NCI-H748 treated with DMSO at 0.1 percent for 48 hours (cell line): ENCODE measurements at regions not wholly inside any gene's neighbourhood (a gene's known extent, or its start where the extent isn't known, plus 50 kb on each side); places are given as distances from the start of the nearest gene placed in this dataset.
"Not testable (repeated sequence)": the region's sequence is repeated elsewhere in the genome, so short reads cannot be mapped to it uniquely, and the experiment has no call there.

Experiments used
- DNase-seq: peaks from one replicate; lab custom pipeline; 2025; lab: John Stamatoyannopoulos, UW

GRCh38 chr4:170272959-170273358 lies 183.2 kb upstream of the AADAT start:
- no peak for DNase-seq

GRCh38 chr4:170271723-170272122 lies 182.0 kb upstream of the AADAT start:
- no peak for DNase-seq

- DNase-seq, result no peak
Measured at GRCh38 chr4:170270628-170271027, 180.9 kb upstream of the AADAT start.

DNA sequence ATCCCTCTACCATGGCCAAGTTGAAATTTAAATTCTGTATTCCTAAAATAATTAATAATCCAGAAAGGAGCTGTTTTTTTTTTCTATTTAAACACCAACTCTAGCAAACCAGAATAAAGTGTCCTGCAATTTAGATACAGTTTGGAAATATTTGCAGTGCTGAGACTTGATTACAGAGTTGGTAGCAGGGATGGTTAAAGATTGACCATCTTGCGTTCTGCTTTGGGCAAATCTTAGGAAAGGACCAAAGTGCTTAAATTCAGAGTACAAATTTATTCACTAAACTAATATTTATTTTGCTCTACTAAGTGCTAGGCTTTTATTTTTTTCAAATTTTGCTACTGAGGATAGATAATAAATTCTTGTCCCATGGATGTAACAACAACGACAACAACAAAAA lies 180.2 kb upstream of the AADAT start:
- DNase-seq, result no peak

DNA sequence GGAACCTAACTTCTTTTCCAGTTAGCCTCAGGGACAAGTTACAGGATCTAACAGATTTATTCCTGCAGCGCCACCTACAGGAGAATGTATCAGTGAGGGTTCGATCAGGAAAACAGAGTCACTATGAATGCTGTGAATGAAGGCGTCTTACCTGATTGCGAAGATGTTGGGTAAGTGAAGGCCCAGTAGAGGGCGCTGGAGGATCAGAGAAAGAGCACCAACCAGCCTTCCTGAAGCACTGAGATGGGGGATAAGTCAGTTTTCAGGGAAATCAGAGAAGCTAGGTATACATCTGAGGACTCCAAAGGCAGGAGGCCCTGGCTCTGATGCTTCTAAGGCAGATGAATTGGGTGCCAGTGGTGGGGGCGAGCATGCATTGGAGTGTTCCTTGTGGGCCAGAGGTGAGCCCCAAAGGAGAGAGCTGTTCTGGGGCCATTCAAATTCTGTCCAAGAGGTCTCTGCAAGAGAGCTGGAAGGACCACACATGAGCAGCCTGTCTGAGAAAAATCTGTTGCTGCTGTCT lies 169.9 kb upstream of the AADAT start:
- peak; percentile 92 for DNase-seq

DNA sequence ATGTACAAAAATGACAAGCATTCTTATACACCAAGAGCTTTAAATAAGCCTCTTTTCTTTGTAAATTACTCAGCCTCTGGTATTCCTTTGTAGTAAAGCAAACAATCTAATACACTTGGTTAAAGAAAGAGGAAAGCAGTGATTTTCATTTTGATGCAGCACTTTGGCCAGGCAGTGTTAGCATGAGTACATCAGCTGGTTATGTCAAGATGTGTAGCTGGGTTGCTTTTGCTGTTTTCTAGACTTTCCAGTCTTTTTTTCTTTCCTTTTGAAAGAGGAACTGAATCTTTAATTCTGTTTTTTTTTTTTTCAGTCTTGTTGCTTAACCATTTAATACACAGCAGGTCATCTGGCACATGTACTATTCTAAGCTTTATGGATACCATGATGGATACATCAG lies 167.1 kb upstream of the AADAT start:
- DNase-seq, result no peak

DNA sequence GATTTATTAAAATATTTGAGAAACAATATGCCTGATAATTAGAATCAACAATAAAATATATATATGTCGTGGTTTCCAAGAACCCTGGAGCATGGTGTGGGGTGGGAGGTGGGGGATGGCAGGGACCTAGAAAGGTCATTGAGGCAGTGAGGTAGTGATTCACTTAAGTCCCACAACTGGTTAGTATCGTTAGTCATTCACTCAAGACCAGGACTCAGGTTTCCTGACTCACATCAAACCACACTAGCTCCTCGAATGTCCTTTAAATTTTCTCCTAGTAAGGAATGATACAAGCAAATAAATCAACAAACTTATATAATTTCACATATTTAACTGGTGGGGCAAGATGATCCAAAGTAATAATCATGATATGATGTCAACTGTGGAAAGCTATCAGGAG lies 158.8 kb upstream of the AADAT start:
- DNase-seq, result no peak

DNA sequence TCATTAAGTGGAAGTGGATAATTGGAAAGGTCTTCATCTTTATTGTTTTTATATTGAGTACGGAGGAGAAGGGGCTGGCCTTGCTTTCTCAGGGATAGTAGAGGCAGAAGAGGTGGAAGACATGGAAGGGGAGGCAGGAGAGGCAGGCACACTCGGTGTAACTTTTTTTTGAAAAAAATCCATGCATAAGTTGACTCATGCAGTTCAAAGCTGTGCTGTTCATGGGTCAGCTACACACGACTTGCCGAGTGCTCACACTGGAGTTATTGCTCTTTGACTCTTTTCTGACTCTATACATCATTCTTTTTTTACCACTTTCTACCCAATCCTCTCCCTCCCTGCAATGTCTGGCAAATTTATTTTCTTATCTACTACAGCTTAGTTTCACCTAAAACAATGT lies 158.3 kb upstream of the AADAT start:
- DNase-seq, result no peak

- no peak for DNase-seq
Measured at GRCh38 chr4:170247596-170247995, 157.8 kb upstream of the AADAT start.

DNA sequence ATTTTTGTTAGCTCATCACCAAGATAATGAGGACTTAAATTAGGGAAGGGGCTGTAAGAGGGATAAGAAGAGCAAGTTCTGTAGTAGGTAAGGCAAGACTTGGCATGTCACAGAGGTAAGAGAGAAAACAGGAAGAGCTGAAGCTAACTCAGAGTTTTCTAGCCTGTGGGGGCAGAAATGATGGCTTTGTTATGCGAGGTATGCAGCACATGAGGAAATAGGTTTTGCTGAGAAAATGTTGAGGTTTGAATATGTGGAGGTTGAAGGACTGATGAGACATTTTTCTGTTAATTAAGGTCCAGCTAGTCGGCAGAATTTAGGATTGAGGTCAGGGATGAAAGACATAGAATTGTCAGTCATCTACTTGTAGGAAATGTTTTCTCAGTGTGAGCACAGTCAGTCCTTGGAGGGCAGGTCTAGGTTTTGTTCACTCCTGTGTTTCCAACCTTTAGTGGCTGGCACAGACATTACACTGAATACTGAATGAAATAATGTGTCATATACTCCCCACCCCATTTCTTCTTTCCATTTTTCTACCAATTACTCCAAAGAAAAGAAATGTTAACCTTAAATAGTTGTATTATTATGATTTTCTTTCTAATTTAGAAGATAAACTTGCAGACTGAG lies 154.0 kb upstream of the AADAT start:
- no peak for DNase-seq

- DNase-seq, result no peak
Measured at GRCh38 chr4:170242471-170242870, 152.7 kb upstream of the AADAT start.

DNA sequence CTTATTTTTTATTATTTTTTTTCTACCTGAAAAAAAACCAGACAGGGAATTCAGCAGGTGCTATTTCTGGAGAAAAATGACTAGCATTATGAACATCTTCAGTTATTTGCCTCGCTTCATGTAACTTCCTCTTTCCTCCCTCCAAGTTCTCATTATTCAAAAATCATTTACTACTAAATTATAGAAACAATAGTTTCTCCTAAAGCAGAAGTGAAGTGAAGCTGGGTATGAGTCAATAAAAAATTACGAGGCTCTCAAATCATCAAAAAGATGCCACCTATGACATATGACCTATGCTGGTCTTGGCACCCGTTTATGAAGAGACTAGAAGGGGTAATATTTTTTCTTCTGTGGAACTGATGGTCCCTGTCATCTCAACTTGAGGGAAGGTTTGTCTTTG lies 145.0 kb upstream of the AADAT start:
- no peak for DNase-seq

- no peak for DNase-seq
Measured at GRCh38 chr4:170231377-170231776, 141.6 kb upstream of the AADAT start.

DNA sequence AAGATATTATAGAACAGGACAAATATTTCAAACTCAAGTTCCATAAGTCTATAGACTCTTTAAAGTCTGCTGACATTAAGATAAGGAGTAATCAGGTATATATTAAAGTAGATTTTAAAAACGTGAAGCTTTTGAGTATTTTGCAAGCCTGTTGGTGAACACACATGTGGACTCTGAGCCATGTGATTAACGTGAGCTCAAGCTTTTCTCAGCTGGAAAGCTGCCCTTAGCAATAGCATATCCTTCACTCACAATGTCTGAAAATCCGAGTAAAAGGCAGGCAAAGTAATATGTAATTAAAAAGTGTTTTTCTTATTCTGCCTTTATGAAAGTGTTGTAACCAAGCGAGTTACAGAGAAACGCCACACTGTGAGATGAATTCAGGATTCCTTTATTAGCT lies 140.5 kb upstream of the AADAT start:
- DNase-seq, result no peak

DNA sequence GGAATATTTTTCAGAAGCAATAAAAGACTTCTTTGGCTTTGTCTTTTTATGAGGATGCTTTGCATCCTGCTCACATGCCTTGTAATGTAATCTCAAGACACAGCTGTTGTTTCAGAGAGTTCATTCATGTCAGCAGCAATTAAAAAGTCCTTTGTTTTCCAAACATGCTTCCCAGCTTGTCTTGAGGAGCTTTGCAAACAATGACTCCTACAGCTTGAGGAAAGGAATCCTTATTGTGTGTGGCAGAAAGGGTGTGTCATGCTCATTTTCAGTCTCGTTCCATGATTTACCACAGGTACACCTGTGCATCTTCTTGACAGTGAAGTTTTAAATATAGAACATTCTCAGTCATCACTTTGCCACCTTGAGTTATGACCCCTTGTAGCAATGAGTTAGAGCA lies 139.2 kb upstream of the AADAT start:
- no peak for DNase-seq

DNA sequence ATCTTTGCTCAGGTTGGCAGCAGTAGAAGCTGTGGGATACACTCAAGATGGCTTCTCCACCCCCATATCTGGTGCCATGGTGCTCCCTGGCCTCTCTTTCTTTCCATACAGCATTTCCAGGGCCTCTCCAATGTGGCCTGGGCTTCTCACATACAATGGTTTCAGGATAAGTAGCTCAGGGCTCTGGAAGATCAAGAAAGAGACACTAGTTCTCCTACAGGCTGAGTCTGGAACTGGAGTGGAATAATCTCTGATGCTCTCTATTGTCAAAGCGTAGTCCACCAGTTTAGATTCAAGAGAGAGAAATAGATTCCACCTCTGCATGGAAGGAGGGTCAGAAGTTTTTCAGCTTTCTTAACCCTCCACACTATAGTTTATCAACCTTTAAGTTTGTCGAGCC lies 138.2 kb upstream of the AADAT start:
- DNase-seq, result no peak

DNA sequence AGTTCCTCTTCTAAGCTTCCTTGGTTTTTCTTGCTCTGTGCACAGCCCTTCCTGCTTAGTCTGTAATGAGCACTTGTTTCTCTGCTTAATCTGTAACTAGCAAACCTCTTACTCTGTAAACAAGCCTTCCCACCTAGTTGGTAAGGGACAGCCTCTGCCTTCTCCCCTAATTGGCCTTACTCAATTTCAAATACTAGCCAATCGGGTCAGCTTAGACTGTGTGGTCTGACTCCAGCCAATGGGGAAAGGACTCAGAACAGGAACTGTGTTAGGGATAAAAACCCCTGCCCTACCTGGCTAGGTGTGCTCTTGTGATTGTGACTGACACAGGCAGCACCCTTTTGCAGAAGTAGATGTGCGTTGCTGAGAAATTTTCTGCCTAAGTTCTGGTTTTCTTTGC lies 136.5 kb upstream of the AADAT start:
- DNase-seq, result no peak

DNA sequence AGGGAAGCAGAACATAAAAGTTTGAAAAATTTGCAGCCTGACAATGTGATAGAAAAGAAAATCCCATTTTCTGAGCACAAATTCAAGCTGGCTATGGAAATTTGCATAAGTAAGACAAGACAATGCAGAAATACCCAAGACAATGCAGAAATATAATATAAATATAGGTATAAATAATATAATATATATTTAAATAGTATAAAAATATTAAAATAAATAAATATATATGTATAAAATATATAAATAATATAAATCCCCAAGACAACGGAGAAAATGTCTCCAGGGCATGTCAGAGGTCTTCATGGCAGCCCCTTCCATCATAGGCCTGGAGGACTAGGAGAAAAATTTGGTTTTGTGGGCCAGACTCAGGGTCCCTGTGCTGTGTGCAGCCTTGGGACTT lies 125.0 kb upstream of the AADAT start:
- no peak for DNase-seq

DNA sequence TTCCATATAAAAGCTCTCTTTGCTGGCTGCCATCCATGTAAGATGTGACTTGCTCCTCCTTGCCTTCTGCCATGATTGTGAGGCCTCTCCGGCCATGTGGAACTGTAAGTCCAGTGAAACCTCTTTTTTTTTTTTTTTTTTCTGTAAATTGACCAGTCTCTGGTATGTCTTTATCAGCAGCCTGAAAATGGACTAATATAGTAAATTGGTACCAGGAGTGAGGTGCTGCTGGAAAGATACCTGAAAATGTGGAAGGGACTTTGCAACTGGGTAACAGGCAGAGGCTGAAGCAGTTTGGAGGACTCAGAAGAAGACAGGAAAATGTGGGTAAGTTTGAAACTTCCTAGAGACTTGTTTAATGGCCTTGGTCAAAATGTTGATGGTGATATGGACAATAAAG lies 124.3 kb upstream of the AADAT start:
- no peak for DNase-seq

DNA sequence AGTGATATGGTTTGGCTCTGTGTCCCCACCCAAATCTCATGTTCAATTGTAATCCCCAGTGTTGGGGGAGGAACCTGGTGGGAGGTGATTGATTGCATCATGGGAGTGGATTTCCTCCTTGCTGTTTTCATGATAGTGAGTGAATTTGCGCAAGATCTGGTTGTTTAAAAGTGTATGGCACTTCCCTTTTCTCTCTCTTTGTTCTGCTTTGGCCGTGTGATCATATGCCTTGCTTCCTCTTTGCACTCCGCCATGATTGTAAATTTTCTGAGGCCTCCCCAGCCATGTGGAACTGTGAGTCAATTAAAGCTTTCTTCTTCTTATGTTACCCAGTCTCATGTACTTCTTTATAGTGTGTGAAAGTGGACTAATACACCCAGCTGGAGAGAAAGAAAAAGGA lies 113.0 kb upstream of the AADAT start:
- no peak for DNase-seq

- peak; percentile 20 for DNase-seq
Measured at GRCh38 chr4:170198747-170199146, 109.0 kb upstream of the AADAT start.

GRCh38 chr4:170194794-170195193 lies 105.0 kb upstream of the AADAT start:
- DNase-seq, result not testable (repeated sequence)

DNA sequence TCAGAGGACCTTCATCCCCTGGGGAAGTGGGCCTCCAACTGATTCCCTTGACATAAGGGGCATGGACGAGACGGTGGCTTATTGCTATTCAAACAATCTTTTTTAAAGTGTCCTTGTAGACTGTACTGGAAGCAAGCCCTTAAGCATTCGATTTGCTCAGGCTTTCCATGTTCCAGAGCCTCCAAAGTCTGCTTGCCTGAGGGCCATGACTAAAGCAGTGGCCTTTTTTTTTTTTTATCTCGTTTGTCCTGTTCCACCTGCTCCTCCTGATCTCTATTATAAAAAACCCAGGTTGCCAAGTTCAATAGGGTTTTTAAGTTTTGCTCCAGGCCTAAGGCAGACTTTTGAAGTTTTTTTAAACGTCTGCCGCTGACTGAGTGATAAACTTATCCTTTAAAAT lies 103.7 kb upstream of the AADAT start:
- no peak for DNase-seq

DNA sequence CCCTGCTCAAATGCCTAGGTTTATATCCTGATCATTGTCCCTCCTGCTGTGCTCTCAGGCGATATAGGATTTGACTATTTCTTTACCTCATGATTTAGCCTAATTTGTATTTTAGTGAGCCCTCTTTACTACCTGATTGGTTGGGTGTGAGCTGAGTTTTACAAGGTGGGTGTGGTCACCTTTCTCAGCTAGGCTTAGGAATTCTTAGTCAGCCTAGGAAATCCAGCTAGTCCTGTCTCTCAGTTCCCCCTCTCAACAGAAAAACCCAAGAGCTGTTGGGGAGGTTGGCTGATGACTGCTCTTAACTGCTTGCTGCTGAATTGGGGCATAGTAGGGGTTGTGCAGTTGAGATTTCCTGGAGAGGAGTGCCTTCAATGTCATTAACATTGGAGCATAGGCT lies 100.5 kb upstream of the AADAT start:
- DNase-seq, result no peak

- DNase-seq, result no peak
Measured at GRCh38 chr4:170170861-170171260, 81.1 kb upstream of the AADAT start.
